ENCODE measurements at regions not wholly inside any gene's neighbourhood (a gene's known extent, or its start where the extent isn't known, plus 50 kb on each side); places are given as distances from the start of the nearest gene placed in this dataset.

GRCh38 chr3:145898487-145898886 is 262.5 kb downstream of the PLOD2 start:
- no peaks in the 10 kb centered on the region for H3K36me3 Mint-ChIP-seq (ENCODE audit: low read depth, unreplicated experiment)
- H3K9me3 Mint-ChIP-seq (ENCODE audit: unreplicated experiment), result no peaks in the 10 kb centered on the region
- TF ChIP-seq CTCF (IDR thresholded peaks at IDR 0.05; ENCODE audit: insufficient read depth, low read depth, low read length), result no peak
- TF ChIP-seq EZH2 (IDR thresholded peaks at IDR 0.05; ENCODE audit: insufficient read depth, low read length), result no peak
- Histone ChIP-seq H3K4me1 (ENCODE audit: insufficient read depth, low read length) (no peaks in the 10 kb centered on the region), H3K36me3 (ENCODE audit: insufficient read depth, low read length) (no peaks in the 10 kb centered on the region), H3K4me3 (ENCODE audit: insufficient read depth, low read depth, low read length) (peak overlapping the region; percentile 45), H3K79me2 (ENCODE audit: insufficient read depth, low read length) (no peaks in the 10 kb centered on the region), H2AFZ (ENCODE audit: low read depth, low read length) (peak overlapping the region; percentile 24), H3K27me3 (ENCODE audit: insufficient read depth, low read length) (no peaks in the 10 kb centered on the region), H3K9ac (ENCODE audit: low read length) (peak overlapping the region; percentile 40), H3K27ac (ENCODE audit: low read depth, low read length) (peak overlapping the region; percentile 33), H3K9me3 (ENCODE audit: insufficient read depth, low read depth, low read length) (no peaks in the 10 kb centered on the region), H4K20me1 (ENCODE audit: insufficient read depth, low read length) (no peaks in the 10 kb centered on the region), H3K4me2 (ENCODE audit: low read length) (peak overlapping the region; percentile 76)
- FAIRE-seq (no peak), DNase-seq (ENCODE audit: low read depth) (peak; percentile 16)
- H3K27me3 Mint-ChIP-seq (ENCODE audit: low read depth, unreplicated experiment), result no peaks in the 10 kb centered on the region
- H3K4me3 Mint-ChIP-seq (ENCODE audit: unreplicated experiment), result no peak overlapping the region
- peak overlapping the region; percentile 5 for H3K27ac Mint-ChIP-seq (ENCODE audit: unreplicated experiment)
- peaks cover 17% of the 10 kb centered on the region for H3K4me1 Mint-ChIP-seq (ENCODE audit: low read depth, unreplicated experiment)

GRCh38 chr3:145899241-145899640 is 261.7 kb downstream of the PLOD2 start:
- no peak for TF ChIP-seq EZH2 (IDR thresholded peaks at IDR 0.05; ENCODE audit: insufficient read depth, low read length)
- TF ChIP-seq CTCF (IDR thresholded peaks at IDR 0.05; ENCODE audit: insufficient read depth, low read depth, low read length), result no peak
- H3K9me3 ChIP-seq (ENCODE audit: insufficient read depth, low read depth, low read length), result no peaks in the 10 kb centered on the region
- no peak overlapping the region for H3K27ac ChIP-seq (ENCODE audit: low read depth, low read length)
- H3K79me2 ChIP-seq (ENCODE audit: insufficient read depth, low read length), result no peaks in the 10 kb centered on the region
- no peaks in the 10 kb centered on the region for H3K27me3 ChIP-seq (ENCODE audit: insufficient read depth, low read length)
- H4K20me1 ChIP-seq (ENCODE audit: insufficient read depth, low read length), result no peaks in the 10 kb centered on the region
- Mint-ChIP-seq H3K4me3 (ENCODE audit: unreplicated experiment) (no peak overlapping the region), H3K9me3 (ENCODE audit: unreplicated experiment) (no peaks in the 10 kb centered on the region), H3K27me3 (ENCODE audit: low read depth, unreplicated experiment) (no peaks in the 10 kb centered on the region), H3K36me3 (ENCODE audit: low read depth, unreplicated experiment) (no peaks in the 10 kb centered on the region), H3K4me1 (ENCODE audit: low read depth, unreplicated experiment) (peaks cover 17% of the 10 kb centered on the region), H3K27ac (ENCODE audit: unreplicated experiment) (no peak overlapping the region)
- DNase-seq (ENCODE audit: low read depth) (no peak), FAIRE-seq (no peak)
- no peaks in the 10 kb centered on the region for H3K36me3 ChIP-seq (ENCODE audit: insufficient read depth, low read length)
- H3K4me1 ChIP-seq (ENCODE audit: insufficient read depth, low read length), result no peaks in the 10 kb centered on the region
- no peak overlapping the region for H3K4me2 ChIP-seq (ENCODE audit: low read length)
- no peak overlapping the region for H3K9ac ChIP-seq (ENCODE audit: low read length)
- no peak overlapping the region for H3K4me3 ChIP-seq (ENCODE audit: insufficient read depth, low read depth, low read length)
- H2AFZ ChIP-seq (ENCODE audit: low read depth, low read length), result no peak overlapping the region

- Mint-ChIP-seq H3K4me1 (ENCODE audit: low read depth, unreplicated experiment) (peaks cover 17% of the 10 kb centered on the region), H3K36me3 (ENCODE audit: low read depth, unreplicated experiment) (no peaks in the 10 kb centered on the region), H3K27me3 (ENCODE audit: low read depth, unreplicated experiment) (no peaks in the 10 kb centered on the region), H3K4me3 (ENCODE audit: unreplicated experiment) (no peak overlapping the region), H3K9me3 (ENCODE audit: unreplicated experiment) (no peaks in the 10 kb centered on the region), H3K27ac (ENCODE audit: unreplicated experiment) (no peak overlapping the region)
- Histone ChIP-seq H3K4me1 (ENCODE audit: insufficient read depth, low read length) (no peaks in the 10 kb centered on the region), H3K4me2 (ENCODE audit: low read length) (no peak overlapping the region), H3K4me3 (ENCODE audit: insufficient read depth, low read depth, low read length) (no peak overlapping the region), H3K9ac (ENCODE audit: low read length) (no peak overlapping the region), H3K9me3 (ENCODE audit: insufficient read depth, low read depth, low read length) (no peaks in the 10 kb centered on the region), H3K27me3 (ENCODE audit: insufficient read depth, low read length) (no peaks in the 10 kb centered on the region), H3K79me2 (ENCODE audit: insufficient read depth, low read length) (no peaks in the 10 kb centered on the region), H2AFZ (ENCODE audit: low read depth, low read length) (no peak overlapping the region), H4K20me1 (ENCODE audit: insufficient read depth, low read length) (no peaks in the 10 kb centered on the region), H3K27ac (ENCODE audit: low read depth, low read length) (no peak overlapping the region), H3K36me3 (ENCODE audit: insufficient read depth, low read length) (no peaks in the 10 kb centered on the region)
- peak; percentile 13 for FAIRE-seq
- no peak for TF ChIP-seq EZH2 (IDR thresholded peaks at IDR 0.05; ENCODE audit: insufficient read depth, low read length)
- TF ChIP-seq CTCF (IDR thresholded peaks at IDR 0.05; ENCODE audit: insufficient read depth, low read depth, low read length), result no peak
- DNase-seq (ENCODE audit: low read depth), result no peak
Measured at GRCh38 chr3:145900056-145900829, 260.7 kb downstream of the PLOD2 start.

Measured in astrocyte (in vitro differentiated cells and primary cell).